Mucosa of rectum (tissue), 2 donors: ENCODE measurements at regions not wholly inside any gene's neighbourhood (a gene's known extent, or its start where the extent isn't known, plus 50 kb on each side); places are given as distances from the start of the nearest gene placed in this dataset.

Experiments used
- H3K27ac ChIP-seq, 2 donors: one replicate each; pipeline ENCODE4 v1.7.0; 2013; ENCODE audit warnings: inconsistent platforms in 2 of 2, low read depth in 2 of 2, low read length in 2 of 2
- H3K27me3 ChIP-seq, 2 donors: one replicate each; pipeline ENCODE4 v1.7.0; 2013; ENCODE audit warnings: low read length in 2 of 2; ENCODE audit not compliant: control insufficient read depth in 2 of 2, insufficient read depth in 2 of 2
- H3K36me3 ChIP-seq, 2 donors: one replicate each; pipeline ENCODE4 v1.7.0; 2013; ENCODE audit warnings: low read length in 2 of 2; ENCODE audit not compliant: control insufficient read depth in 2 of 2, insufficient read depth in 2 of 2
- H3K4me1 ChIP-seq, 2 donors: one replicate each; pipeline ENCODE4 v1.7.0; 2013; ENCODE audit warnings: low read length in 2 of 2, mild to moderate bottlenecking in 1 of 2; ENCODE audit not compliant: control insufficient read depth in 2 of 2, insufficient read depth in 2 of 2
- H3K4me3 ChIP-seq, 2 donors: one replicate each; pipeline ENCODE4 v1.7.0; 2013; ENCODE audit warnings: low read length in 2 of 2
- H3K9ac ChIP-seq, 2 donors: one replicate each; pipeline ENCODE4 v1.7.0; 2013; ENCODE audit warnings: low read length in 2 of 2, low read depth in 1 of 2, mild to moderate bottlenecking in 1 of 2
- H3K9me3 ChIP-seq, 2 donors: one replicate each; pipeline ENCODE4 v1.7.0; 2013; ENCODE audit warnings: low read length in 2 of 2; ENCODE audit not compliant: control insufficient read depth in 2 of 2
- donor health status: healthy.
- donor health status: Normal muscosa, but diverticular disease.

GRCh38 chr4:3853388-3854035, 87.3 kb downstream of the ADRA2C start:
- no peak overlapping the region for H3K27ac ChIP-seq
- H3K9me3 ChIP-seq: no peaks in the 10 kb centered on the region
- no peaks in the 10 kb centered on the region for H3K36me3 ChIP-seq
- H3K27me3 ChIP-seq: peaks cover 0 to 6% of the 10 kb centered on the region in 2 donors
- no peak overlapping the region for H3K9ac ChIP-seq
- no peak overlapping the region for H3K4me3 ChIP-seq
- no peaks in the 10 kb centered on the region for H3K4me1 ChIP-seq

- H3K27me3 ChIP-seq: peaks cover 0 to 8% of the 10 kb centered on the region in 2 donors
Observed at GRCh38 chr4:3854661-3855060, 88.5 kb downstream of the ADRA2C start.

GRCh38 chr4:3855646-3856045, 89.5 kb downstream of the ADRA2C start:
- peaks cover 0 to 8% of the 10 kb centered on the region in 2 donors for H3K27me3 ChIP-seq
- no peaks in the 10 kb centered on the region for H3K36me3 ChIP-seq

More at GRCh38 chr4:3854661-3855060, 88.5 kb downstream of the ADRA2C start:
- H3K4me3 ChIP-seq: no peak overlapping the region
- no peaks in the 10 kb centered on the region for H3K9me3 ChIP-seq
- H3K4me1 ChIP-seq: no peaks in the 10 kb centered on the region
- H3K36me3 ChIP-seq: no peaks in the 10 kb centered on the region
- H3K9ac ChIP-seq: no peak overlapping the region
- no peak overlapping the region for H3K27ac ChIP-seq

DNA sequence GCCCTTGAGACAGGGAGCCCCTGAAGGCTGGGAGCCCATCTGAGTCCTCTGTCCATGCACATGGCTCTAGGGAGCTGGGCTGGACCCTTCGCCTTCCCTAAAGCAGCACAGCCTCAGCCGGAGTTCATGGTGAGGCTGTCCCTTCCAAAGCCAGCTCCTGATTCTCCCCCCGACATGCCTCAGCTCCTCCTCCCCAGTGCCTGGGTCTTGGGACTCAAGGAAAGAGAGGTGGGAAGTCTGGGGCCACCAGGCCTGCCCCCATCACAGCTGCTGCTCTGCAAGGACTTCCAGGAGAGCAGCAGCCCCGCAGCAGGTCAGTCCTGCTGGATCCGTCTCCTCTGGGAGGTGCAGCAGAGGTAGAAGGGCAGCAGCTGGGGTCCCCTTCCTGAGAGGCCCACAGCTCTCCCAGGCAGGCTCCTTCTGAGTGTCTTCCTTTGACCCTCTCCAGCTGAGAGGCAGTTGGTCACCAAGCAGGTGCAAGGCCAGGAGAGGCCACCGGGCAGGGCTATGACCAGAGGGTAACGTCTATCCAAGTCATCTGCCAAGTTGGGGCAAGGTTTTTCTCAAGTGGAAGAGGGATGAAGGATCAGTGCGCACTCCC, 90.5 kb downstream of the ADRA2C start:
- H3K9me3 ChIP-seq: no peaks in the 10 kb centered on the region
- H3K4me1 ChIP-seq: no peaks in the 10 kb centered on the region
- H3K4me3 ChIP-seq: no peak overlapping the region
- H3K27ac ChIP-seq: no peak overlapping the region
- no peaks in the 10 kb centered on the region for H3K36me3 ChIP-seq
- no peak overlapping the region for H3K9ac ChIP-seq
- peaks cover 0 to 4% of the 10 kb centered on the region in 2 donors for H3K27me3 ChIP-seq

More at GRCh38 chr4:3855646-3856045, 89.5 kb downstream of the ADRA2C start:
- Histone ChIP-seq H3K9ac (no peak overlapping the region), H3K4me1 (no peaks in the 10 kb centered on the region), H3K4me3 (no peak overlapping the region), H3K9me3 (no peaks in the 10 kb centered on the region), H3K27ac (no peak overlapping the region)

- H3K4me3 ChIP-seq: no peak overlapping the region
- H3K27me3 ChIP-seq: peaks cover 0 to 4% of the 10 kb centered on the region in 2 donors
- no peaks in the 10 kb centered on the region for H3K36me3 ChIP-seq
- no peak overlapping the region for H3K9ac ChIP-seq
- no peaks in the 10 kb centered on the region for H3K4me1 ChIP-seq
- H3K27ac ChIP-seq: no peak overlapping the region
- H3K9me3 ChIP-seq: no peaks in the 10 kb centered on the region
Observed at GRCh38 chr4:3857269-3857926, 91.2 kb downstream of the ADRA2C start.

DNA sequence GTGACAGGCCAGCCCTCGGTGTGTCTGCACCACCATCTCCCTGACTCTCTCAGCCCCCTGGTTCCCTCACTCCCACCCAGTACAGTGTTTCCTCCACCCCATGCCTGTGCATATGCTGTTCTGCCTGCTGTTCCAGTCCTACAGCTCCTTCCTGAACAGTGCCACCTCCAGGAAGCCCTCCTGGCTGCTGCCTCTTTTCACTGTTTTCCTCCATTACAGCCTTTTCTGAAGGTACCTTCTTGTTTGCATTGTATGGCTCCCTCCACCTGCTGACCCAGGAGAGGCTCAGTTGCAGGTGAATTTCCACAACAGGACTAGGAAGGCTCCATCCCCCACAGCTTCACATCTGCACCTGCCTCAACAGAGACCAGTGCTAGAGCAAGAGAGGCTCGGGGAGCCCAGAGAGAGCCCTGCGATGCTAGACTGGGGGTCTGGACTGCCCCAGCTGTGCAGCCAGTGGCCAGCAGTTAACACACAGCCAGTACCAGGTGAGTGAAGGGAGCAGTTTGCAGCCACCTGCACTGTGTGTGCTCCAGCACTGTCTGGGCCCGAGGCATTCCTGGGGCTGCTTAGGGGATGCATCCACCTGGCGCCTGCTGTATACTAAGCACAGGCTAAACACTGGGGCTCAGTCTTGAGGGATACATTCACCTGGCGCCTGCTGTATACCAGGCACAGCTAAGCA, 92.0 kb downstream of the ADRA2C start:
- no peak overlapping the region for H3K27ac ChIP-seq

DNA sequence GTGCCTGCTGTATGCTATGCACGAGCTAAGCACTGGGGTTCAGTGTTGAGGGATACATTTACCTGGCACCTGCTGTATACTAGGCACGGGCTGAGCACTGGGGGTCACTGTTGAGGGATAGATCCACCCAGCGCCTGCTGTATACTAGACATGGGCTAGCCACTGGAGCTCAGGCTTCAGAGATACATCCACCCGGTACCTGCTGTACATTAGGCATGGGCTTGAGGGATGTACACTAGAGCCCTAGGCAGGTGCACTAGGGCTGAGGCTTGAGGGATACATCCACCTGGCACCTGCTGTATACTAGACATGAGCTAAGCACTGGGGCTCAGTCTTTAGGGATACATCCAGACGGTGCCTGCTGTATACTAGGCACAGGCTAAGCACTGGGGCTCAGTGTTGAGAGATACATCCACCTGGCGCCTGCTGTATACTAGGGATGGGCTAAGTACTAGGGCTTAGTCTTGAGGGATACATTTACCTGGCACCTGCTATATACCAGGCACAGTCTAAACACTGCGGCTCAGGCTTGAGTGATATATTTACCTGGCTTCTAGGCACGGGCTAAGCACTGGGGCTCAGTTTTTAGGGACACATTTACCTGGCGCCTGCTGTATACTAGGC, 92.7 kb downstream of the ADRA2C start:
- Histone ChIP-seq H3K9ac (no peak overlapping the region), H3K4me1 (no peaks in the 10 kb centered on the region), H3K4me3 (no peak overlapping the region), H3K27ac (no peak overlapping the region), H3K9me3 (no peaks in the 10 kb centered on the region), H3K36me3 (no peaks in the 10 kb centered on the region), H3K27me3 (peaks cover 0 to 4% of the 10 kb centered on the region in 2 donors)

More for the DNA sequence above, 92.0 kb downstream of the ADRA2C start:
- H3K4me1 ChIP-seq: no peaks in the 10 kb centered on the region
- peaks cover 0 to 4% of the 10 kb centered on the region in 2 donors for H3K27me3 ChIP-seq
- H3K4me3 ChIP-seq: no peak overlapping the region
- no peak overlapping the region for H3K9ac ChIP-seq
- no peaks in the 10 kb centered on the region for H3K36me3 ChIP-seq
- H3K9me3 ChIP-seq: no peaks in the 10 kb centered on the region

- H3K4me1 ChIP-seq: no peaks in the 10 kb centered on the region
- no peak overlapping the region for H3K9ac ChIP-seq
- H3K27me3 ChIP-seq: peaks cover 0 to 4% of the 10 kb centered on the region in 2 donors
- H3K27ac ChIP-seq: no peak overlapping the region
- no peak overlapping the region for H3K4me3 ChIP-seq
- H3K36me3 ChIP-seq: no peaks in the 10 kb centered on the region
- H3K9me3 ChIP-seq: no peaks in the 10 kb centered on the region
Observed at GRCh38 chr4:3859571-3859970, 93.4 kb downstream of the ADRA2C start.

DNA sequence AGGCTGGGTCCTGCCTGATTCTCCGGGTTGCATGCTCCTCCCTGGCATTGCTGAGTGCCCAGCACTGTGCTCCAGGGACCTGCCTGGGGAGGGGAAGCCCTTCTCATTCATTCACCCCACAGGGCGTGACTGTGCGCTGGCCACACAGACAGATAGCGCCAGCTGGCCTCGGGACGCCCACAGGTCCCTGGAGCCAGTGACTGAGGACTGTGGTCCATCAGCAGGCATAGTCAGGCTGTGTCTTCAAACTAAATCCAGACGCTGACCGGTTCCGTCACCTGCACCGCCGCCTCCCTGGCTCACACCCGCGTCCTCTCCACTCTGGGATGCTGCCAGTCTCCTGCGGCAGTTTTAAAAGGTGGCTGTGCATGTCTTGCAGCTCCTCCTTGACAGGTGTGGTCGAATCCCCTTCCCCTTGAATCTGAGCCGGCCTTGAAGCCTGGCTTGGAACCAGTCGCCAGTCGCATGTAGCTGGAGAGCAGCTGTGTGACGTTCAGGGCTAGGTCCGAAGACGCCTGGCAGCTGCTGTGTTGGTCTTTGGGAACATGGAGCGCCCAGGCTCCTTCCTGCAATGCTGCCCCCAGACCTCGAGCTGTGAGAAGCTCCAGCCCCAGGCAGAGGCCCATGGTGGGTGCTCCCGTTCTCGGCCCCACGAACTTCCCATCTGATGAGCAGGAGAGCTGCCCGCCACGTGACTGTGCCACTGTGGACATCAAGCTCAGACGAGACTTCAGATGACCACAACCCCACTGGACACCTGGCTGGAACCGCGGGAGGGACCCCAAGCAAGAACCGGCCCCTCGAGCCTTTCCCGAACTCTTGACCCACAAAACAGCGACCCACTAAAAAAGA, 94.1 kb downstream of the ADRA2C start:
- Histone ChIP-seq H3K4me1 (no peaks in the 10 kb centered on the region), H3K27ac (no peak overlapping the region), H3K9ac (no peak overlapping the region), H3K4me3 (no peak overlapping the region), H3K36me3 (no peaks in the 10 kb centered on the region), H3K9me3 (no peaks in the 10 kb centered on the region), H3K27me3 (peaks cover 0 to 4% of the 10 kb centered on the region in 2 donors)
